ENCODE measurements at regions not wholly inside any gene's neighbourhood (a gene's known extent, or its start where the extent isn't known, plus 50 kb on each side); places are given as distances from the start of the nearest gene placed in this dataset.

GRCh38 chr7:34333925-34334324 lies 324.1 kb upstream of the NPSR1 start:
- Histone ChIP-seq H2AFZ (no peak overlapping the region), H3K4me3 (no peak overlapping the region), H3K4me1 (ENCODE audit: insufficient read depth) (peaks cover 9% of the 10 kb centered on the region), H4K20me1 (replicated peaks; ENCODE audit: insufficient read depth) (no peaks in the 10 kb centered on the region), H3K9me2 (ENCODE audit: insufficient read depth) (peaks cover 6% of the 10 kb centered on the region; the same call in 1 of the 2 replicates), H3K79me2 (replicated peaks; ENCODE audit: insufficient read depth) (no peaks in the 10 kb centered on the region), H3F3A (replicated peaks; ENCODE audit: low read depth) (no peaks in the 10 kb centered on the region), H3K27me3 (ENCODE audit: insufficient read depth) (no peaks in the 10 kb centered on the region), H3K4me2 (no peak overlapping the region), H3K36me3 (ENCODE audit: insufficient read depth) (no peaks in the 10 kb centered on the region), H3K27ac (ENCODE audit: low read depth) (no peak overlapping the region)
- TF ChIP-seq ZNF462 (CRISPR knock-in tag; IDR thresholded peaks at IDR 0.05) (no peak), STAT1 (IDR thresholded peaks at IDR 0.05; ENCODE audit: unreplicated experiment) (no peak), NANOG (IDR thresholded peaks at IDR 0.05; ENCODE audit: borderline replicate concordance) (no peak), JUNB (IDR thresholded peaks at IDR 0.05; ENCODE audit: unreplicated experiment) (no peak)
- Mint-ChIP-seq H3K9me3 (peaks cover 6% of the 10 kb centered on the region; the same call in 1 of the 3 replicates), H3K27ac (no peak overlapping the region), H3K36me3 (ENCODE audit: low read depth) (no peaks in the 10 kb centered on the region), H3K4me3 (no peak overlapping the region), H3K4me1 (peaks cover 4% of the 10 kb centered on the region; the same call in 2 of the 3 replicates), H3K27me3 (ENCODE audit: insufficient read depth, low read depth, poor library complexity) (peaks cover 2% of the 10 kb centered on the region)
- no peak for ATAC-seq
- no peak for DNase-seq (ENCODE audit: low spot score)

DNA sequence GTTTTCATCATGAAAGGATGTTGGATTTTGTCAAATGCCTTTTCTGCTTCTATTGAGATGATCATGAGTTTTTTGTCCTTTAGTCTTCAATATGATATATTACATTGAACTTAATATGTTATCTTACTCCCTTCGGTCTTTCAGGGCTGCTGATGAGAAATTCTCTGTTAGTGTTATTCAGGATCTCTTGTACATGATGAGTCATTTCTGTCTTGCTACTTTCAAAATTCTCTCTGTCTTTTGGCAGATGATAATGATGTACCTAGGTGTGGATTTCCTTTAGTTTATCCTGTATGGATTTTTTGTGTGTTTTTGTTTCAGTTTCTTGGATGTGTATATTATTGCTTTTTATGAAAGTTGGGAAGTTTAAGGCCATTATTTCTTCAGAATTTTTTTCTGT lies 320.9 kb upstream of the NPSR1 start:
- no peaks in the 10 kb centered on the region for H3K9me2 ChIP-seq (ENCODE audit: insufficient read depth)
- H3K4me3 Mint-ChIP-seq, result no peak overlapping the region
- ATAC-seq, result no peak

More for the DNA sequence above, 320.9 kb upstream of the NPSR1 start:
- Histone ChIP-seq H3K79me2 (replicated peaks; ENCODE audit: insufficient read depth) (no peaks in the 10 kb centered on the region), H4K20me1 (replicated peaks; ENCODE audit: insufficient read depth) (no peaks in the 10 kb centered on the region), H3K4me2 (no peak overlapping the region), H3K36me3 (ENCODE audit: insufficient read depth) (no peaks in the 10 kb centered on the region), H3K27me3 (ENCODE audit: insufficient read depth) (no peaks in the 10 kb centered on the region), H3K4me1 (ENCODE audit: insufficient read depth) (peaks cover 6% of the 10 kb centered on the region), H3K4me3 (no peak overlapping the region), H2AFZ (no peak overlapping the region), H3F3A (replicated peaks; ENCODE audit: low read depth) (no peaks in the 10 kb centered on the region), H3K27ac (ENCODE audit: low read depth) (no peak overlapping the region)
- DNase-seq (ENCODE audit: low spot score), result no peak
- Mint-ChIP-seq H3K9me3 (peaks cover 6% of the 10 kb centered on the region; the same call in 2 of the 3 replicates), H3K27me3 (ENCODE audit: insufficient read depth, low read depth, poor library complexity) (peaks cover 2% of the 10 kb centered on the region), H3K36me3 (ENCODE audit: low read depth) (no peaks in the 10 kb centered on the region), H3K27ac (no peak overlapping the region), H3K4me1 (peaks cover 12% of the 10 kb centered on the region; the same call in 2 of the 3 replicates)
- TF ChIP-seq EZH2 (IDR thresholded peaks at IDR 0.05; ENCODE audit: low read depth, unreplicated experiment) (no peak), CREB1 (CRISPR knock-in tag; IDR thresholded peaks at IDR 0.05; ENCODE audit: low read depth) (no peak), EZH2phosphoT487 (IDR thresholded peaks at IDR 0.05; ENCODE audit: unreplicated experiment) (no peak), STAT1 (IDR thresholded peaks at IDR 0.05; ENCODE audit: unreplicated experiment) (no peak), NANOG (IDR thresholded peaks at IDR 0.05; ENCODE audit: borderline replicate concordance) (no peak)
- TF ChIP-seq, protein P1, sequence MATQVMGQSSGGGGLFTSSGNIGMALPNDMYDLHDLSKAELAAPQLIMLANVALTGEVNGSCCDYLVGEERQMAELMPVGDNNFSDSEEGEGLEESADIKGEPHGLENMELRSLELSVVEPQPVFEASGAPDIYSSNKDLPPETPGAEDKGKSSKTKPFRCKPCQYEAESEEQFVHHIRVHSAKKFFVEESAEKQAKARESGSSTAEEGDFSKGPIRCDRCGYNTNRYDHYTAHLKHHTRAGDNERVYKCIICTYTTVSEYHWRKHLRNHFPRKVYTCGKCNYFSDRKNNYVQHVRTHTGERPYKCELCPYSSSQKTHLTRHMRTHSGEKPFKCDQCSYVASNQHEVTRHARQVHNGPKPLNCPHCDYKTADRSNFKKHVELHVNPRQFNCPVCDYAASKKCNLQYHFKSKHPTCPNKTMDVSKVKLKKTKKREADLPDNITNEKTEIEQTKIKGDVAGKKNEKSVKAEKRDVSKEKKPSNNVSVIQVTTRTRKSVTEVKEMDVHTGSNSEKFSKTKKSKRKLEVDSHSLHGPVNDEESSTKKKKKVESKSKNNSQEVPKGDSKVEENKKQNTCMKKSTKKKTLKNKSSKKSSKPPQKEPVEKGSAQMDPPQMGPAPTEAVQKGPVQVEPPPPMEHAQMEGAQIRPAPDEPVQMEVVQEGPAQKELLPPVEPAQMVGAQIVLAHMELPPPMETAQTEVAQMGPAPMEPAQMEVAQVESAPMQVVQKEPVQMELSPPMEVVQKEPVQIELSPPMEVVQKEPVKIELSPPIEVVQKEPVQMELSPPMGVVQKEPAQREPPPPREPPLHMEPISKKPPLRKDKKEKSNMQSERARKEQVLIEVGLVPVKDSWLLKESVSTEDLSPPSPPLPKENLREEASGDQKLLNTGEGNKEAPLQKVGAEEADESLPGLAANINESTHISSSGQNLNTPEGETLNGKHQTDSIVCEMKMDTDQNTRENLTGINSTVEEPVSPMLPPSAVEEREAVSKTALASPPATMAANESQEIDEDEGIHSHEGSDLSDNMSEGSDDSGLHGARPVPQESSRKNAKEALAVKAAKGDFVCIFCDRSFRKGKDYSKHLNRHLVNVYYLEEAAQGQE (IDR thresholded peaks at IDR 0.05; ENCODE audit: unreplicated experiment), result no peak
- TF ChIP-seq, protein P2, sequence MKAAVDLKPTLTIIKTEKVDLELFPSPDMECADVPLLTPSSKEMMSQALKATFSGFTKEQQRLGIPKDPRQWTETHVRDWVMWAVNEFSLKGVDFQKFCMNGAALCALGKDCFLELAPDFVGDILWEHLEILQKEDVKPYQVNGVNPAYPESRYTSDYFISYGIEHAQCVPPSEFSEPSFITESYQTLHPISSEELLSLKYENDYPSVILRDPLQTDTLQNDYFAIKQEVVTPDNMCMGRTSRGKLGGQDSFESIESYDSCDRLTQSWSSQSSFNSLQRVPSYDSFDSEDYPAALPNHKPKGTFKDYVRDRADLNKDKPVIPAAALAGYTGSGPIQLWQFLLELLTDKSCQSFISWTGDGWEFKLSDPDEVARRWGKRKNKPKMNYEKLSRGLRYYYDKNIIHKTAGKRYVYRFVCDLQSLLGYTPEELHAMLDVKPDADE (IDR thresholded peaks at IDR 0.05), result no peak

Data from GM23338 (cell line).